Activated T-helper 1 cell treated with anti-CD3 and anti-CD28 coated beads, Interleukin-12 subunit alpha, Interleukin-12 subunit beta, Interleukin-2, Interleukin-4 antibody, amounts not matched to agents 30 ng/mL and 10 ng/mL and 1 ng/mL, durations not matched to agents 14 hours and 24 hours and 36 hours (primary cell): ENCODE measurements at regions not wholly inside any gene's neighbourhood (a gene's known extent, or its start where the extent isn't known, plus 50 kb on each side); places are given as distances from the start of the nearest gene placed in this dataset.

Experiments used
- DNase-seq: peaks from one replicate; pipeline ENCODE4 v3.0.0; 2021; ENCODE audit warnings: low spot score
- H3K27ac Mint-ChIP-seq: one replicate; pipeline ENCODE4 v1.8.0; 2021; ENCODE audit warnings: mild to moderate bottlenecking, mixed read lengths
- H3K27me3 Mint-ChIP-seq: one replicate; pipeline ENCODE4 v1.8.0; 2022; ENCODE audit warnings: mild to moderate bottlenecking, moderate library complexity, mixed read lengths; ENCODE audit not compliant: insufficient read depth
- H3K36me3 Mint-ChIP-seq: one replicate; pipeline ENCODE4 v1.8.0; 2021; ENCODE audit warnings: low read depth, mixed read lengths
- H3K4me1 Mint-ChIP-seq: one replicate; pipeline ENCODE4 v1.8.0; 2021; ENCODE audit warnings: low read depth, mixed read lengths
- H3K4me3 Mint-ChIP-seq: one replicate; pipeline ENCODE4 v1.8.0; 2021; ENCODE audit warnings: mild to moderate bottlenecking, moderate library complexity, mixed read lengths
- H3K9me3 Mint-ChIP-seq: one replicate; pipeline ENCODE4 v1.8.0; 2021; ENCODE audit warnings: mixed read lengths
- intact Hi-C: fragments of 100-400 bp; cut with micrococcal nuclease; formaldehyde crosslinking; loops from one replicate; pipeline ENCODE4 v1.15.1; 2024

DNA sequence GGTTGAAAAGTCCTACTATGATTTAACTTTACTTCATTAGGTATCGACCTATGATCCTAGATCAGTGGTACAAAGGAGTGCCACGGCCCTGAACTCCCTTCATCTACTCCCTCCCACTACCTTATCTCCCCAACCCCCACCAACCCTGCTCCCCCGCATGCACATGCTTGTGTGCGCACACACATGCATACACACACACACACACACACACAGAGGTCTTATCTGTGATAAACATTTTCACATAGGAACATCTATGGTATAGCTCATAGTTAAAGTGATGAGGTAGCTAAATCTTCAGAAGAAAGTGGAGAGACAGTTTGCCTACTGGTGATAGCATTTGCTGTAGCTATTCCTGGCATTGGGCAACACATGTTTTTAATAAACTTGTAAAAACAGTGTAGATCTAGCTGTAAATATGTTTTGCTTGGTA, 471.3 kb downstream of the ZEB2 start:
- intact Hi-C loops, result no loop called here
- H3K4me1 Mint-ChIP-seq, result no peaks in the 10 kb centered on the region
- H3K9me3 Mint-ChIP-seq, result no peaks in the 10 kb centered on the region
- H3K4me3 Mint-ChIP-seq, result no peak overlapping the region
- no peak for DNase-seq
- H3K36me3 Mint-ChIP-seq, result no peaks in the 10 kb centered on the region
- no peak overlapping the region for H3K27ac Mint-ChIP-seq
- no peaks in the 10 kb centered on the region for H3K27me3 Mint-ChIP-seq

DNA sequence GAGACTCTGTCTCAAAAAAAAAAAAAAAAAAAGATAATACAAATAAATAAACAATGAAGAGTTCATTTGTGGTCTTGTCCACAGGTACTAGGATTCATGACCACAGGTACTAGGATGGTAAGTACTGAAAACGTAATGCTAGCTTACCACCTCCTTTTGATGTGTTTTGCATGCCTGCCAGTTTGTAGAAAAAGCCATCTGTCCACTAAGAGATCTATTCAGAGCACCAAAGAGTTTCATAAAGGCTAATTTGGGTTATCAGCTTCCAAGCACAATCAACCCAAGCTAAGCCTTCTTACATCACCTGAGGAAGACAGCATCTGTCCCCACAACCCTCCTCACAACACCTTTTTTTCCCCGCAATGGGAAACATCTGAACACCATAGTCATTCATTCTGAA, 477.2 kb downstream of the ZEB2 start:
- no peak for DNase-seq
- no peak overlapping the region for H3K4me3 Mint-ChIP-seq
- H3K27ac Mint-ChIP-seq, result no peak overlapping the region
- H3K36me3 Mint-ChIP-seq, result no peaks in the 10 kb centered on the region
- H3K9me3 Mint-ChIP-seq, result no peaks in the 10 kb centered on the region
- no peaks in the 10 kb centered on the region for H3K27me3 Mint-ChIP-seq
- intact Hi-C loops, result no loop called here
- no peaks in the 10 kb centered on the region for H3K4me1 Mint-ChIP-seq

DNA sequence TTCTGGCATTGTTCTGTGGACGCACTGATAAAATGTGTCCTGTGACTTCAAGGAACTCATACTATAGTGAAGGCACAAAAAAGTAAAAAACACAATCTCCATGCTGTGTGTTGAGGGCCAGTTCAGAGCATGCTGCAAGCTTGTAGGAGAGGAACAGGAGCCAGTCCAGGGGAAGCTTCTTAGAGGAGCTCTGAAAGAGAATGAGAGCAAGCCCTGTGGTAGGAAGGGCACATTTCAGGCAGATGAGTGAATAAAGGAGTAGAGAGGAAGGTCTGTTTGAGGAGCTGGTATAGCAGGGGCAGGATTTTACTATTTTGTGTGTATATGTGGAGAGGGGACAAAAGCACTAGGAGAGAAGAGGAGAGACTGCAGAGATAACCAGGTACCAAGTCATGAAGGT, 478.3 kb downstream of the ZEB2 start:
- Mint-ChIP-seq H3K27me3 (no peaks in the 10 kb centered on the region), H3K4me1 (no peaks in the 10 kb centered on the region), H3K36me3 (no peaks in the 10 kb centered on the region), H3K4me3 (no peak overlapping the region), H3K27ac (no peak overlapping the region), H3K9me3 (no peaks in the 10 kb centered on the region)
- intact Hi-C loops, result no loop called here
- DNase-seq, result no peak

DNA sequence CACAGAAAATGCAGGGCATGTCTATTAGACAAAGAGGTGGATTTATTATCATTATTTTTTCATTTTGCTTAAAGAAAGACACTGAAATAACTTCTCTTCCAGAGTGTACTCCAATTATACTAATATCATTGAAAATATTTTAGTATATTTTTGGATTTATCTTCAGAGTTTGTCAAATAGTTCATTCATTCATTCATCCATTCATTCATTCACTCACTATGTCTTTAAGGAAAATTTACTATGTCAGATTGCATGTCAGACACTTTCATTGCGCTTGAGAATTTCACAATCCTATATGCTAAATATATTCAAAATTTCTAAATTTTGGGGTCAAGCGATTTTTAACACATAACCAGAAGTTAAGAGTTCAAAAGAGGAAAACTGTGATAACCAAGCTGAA, 479.1 kb downstream of the ZEB2 start:
- Mint-ChIP-seq H3K27ac (no peak overlapping the region), H3K27me3 (no peaks in the 10 kb centered on the region)
- intact Hi-C loops, result no loop called here

DNA sequence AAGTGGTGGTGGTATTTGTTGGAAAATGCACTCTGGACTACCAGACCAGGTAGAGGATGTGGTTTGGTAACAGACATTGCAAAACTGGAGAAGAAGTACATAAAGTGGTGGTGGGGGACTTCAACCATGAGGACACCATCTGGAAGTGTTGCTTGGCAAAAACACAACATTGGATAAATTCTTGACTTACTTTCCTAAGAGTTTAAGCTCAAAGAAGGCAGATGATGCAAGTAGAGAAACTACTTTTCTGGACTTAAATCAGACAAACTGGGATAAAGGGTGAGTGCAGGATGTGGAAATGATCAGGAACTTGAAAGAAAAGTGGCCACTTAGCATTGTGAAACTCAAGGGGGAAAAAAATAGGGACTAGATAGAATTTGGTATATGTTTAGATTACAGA, 487.4 kb downstream of the ZEB2 start:
- Mint-ChIP-seq H3K27ac (no peak overlapping the region), H3K4me3 (no peak overlapping the region), H3K36me3 (peaks cover 1% of the 10 kb centered on the region), H3K4me1 (no peaks in the 10 kb centered on the region), H3K27me3 (peaks cover 1% of the 10 kb centered on the region), H3K9me3 (peaks cover 8% of the 10 kb centered on the region)
- intact Hi-C loops, result no loop called here
- no peak for DNase-seq

More for the DNA sequence above, 479.1 kb downstream of the ZEB2 start:
- Mint-ChIP-seq H3K4me1 (no peaks in the 10 kb centered on the region), H3K4me3 (no peak overlapping the region), H3K36me3 (no peaks in the 10 kb centered on the region), H3K9me3 (no peaks in the 10 kb centered on the region)
- DNase-seq, result no peak

DNA sequence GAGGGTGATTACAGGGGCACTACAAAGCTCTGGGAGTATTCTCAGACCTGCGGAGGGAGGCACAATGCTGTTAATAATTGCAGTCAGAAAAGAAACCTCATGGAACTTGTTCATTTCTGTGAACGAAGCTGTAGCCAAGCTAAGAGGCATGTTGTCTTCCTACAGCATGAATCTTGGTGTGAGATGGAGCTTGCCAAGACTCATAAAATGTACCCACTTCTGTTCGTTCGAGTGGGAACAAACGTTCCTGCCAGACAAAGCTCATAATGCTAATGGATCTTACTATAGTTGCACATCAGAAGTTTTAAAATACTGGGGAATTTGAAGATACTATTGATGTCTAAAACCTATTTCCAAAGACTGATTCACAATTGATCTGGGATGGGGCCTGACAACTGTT, 489.1 kb downstream of the ZEB2 start:
- intact Hi-C loops, result no loop called here
- H3K4me3 Mint-ChIP-seq, result no peak overlapping the region
- no peak for DNase-seq
- no peak overlapping the region for H3K27ac Mint-ChIP-seq
- peaks cover 1% of the 10 kb centered on the region for H3K36me3 Mint-ChIP-seq
- peaks cover 1% of the 10 kb centered on the region for H3K27me3 Mint-ChIP-seq
- H3K9me3 Mint-ChIP-seq, result peaks cover 8% of the 10 kb centered on the region
- H3K4me1 Mint-ChIP-seq, result no peaks in the 10 kb centered on the region

DNA sequence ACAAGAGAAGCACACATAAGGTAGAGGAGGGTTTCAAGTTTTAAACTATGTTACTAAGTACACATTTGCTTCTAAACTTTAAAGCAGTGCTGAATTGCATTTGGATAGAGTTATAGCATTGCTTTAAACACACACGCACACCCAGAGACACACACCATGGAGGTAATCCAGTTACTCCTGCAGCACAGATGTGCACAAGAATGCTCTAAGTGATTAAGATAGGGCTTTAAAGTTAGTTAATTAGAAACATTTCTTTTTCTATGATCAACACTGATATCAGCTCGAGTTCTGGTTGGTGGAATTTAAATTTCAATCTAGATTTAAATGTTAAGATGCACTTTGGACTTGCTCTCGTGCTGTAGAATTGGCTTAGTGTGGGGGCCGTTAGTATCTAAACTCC, 492.3 kb downstream of the ZEB2 start:
- no peak overlapping the region for H3K27ac Mint-ChIP-seq
- peaks cover 1% of the 10 kb centered on the region for H3K27me3 Mint-ChIP-seq
- no peaks in the 10 kb centered on the region for H3K36me3 Mint-ChIP-seq
- intact Hi-C loops, result no loop called here
- H3K4me1 Mint-ChIP-seq, result no peaks in the 10 kb centered on the region
- no peak for DNase-seq
- H3K9me3 Mint-ChIP-seq, result no peaks in the 10 kb centered on the region
- H3K4me3 Mint-ChIP-seq, result no peak overlapping the region

DNA sequence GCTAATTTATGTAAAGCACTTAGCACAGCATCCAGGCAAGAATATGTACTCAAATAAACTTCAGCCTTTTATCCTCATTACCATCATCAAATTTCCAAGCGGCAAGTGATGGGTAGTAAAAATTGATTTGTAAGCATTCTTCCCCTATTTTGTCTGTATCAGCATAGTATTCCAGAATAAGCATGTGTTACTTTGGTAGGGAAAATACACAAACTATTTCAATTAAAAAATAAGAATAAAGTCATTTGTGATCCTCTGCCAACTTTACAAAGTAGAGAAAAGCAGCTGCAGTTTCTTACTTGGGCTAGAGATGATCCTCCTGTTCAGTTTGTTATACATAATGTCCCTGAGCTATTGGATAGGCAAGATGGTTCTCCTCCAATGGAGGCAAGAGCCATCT, 493.2 kb downstream of the ZEB2 start:
- Mint-ChIP-seq H3K27me3 (peaks cover 1% of the 10 kb centered on the region), H3K27ac (no peak overlapping the region), H3K4me3 (no peak overlapping the region), H3K36me3 (no peaks in the 10 kb centered on the region), H3K4me1 (no peaks in the 10 kb centered on the region), H3K9me3 (no peaks in the 10 kb centered on the region)
- intact Hi-C loops, result no loop called here
- no peak for DNase-seq

DNA sequence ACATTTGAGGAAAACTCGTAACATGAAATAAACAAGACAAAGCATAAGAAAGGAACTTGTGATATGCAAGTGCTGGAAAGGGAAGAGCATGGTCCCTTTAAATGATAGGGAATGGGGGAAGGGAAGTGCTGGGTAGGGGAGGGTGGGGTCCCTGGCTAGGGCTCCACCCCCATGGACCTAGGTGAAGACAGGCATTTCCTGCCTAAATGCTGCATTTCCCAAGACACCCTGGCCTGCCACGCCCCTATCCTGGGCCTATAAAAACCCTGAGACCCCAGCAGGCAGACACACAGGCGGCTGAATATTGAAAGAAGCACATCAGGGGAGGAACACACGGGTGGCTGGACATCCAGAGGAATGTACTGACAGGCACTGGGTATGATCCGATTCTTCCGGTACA, 499.9 kb downstream of the ZEB2 start:
- Mint-ChIP-seq H3K4me1 (no peaks in the 10 kb centered on the region), H3K36me3 (no peaks in the 10 kb centered on the region), H3K9me3 (peaks cover 6% of the 10 kb centered on the region), H3K4me3 (no peak overlapping the region), H3K27me3 (no peaks in the 10 kb centered on the region), H3K27ac (no peak overlapping the region)
- no peak for DNase-seq
- intact Hi-C loops, result no loop called here

DNA sequence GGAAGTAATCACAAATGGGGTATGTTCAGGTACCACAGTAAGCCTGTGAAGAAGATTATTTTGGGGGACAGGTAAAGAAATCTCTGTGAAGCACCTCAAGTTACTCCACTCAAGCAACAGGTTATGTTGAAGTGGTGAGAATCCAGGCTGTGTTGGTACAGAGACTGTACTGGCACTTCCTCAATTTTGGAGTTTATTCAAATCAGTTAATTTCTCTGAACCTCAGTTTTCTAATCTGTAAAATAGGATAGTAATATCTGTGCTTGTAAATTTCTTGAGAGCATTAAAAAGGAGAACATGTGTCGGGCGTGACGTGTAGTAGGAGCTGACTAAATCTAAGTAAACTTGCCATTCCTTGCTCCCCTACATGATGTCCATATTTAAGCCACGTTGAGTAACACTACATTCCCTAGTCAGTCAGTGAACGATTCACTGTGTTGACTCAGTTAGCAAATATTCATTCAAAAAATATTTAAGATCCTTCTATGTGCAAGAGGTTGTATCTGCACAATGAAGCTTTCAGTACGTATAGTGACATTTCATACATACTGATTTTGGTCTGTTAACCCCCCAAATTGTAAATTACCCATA, 504.2 kb downstream of the ZEB2 start:
- DNase-seq, result no peak
- H3K4me1 Mint-ChIP-seq, result no peaks in the 10 kb centered on the region
- H3K27me3 Mint-ChIP-seq, result no peaks in the 10 kb centered on the region
- no peaks in the 10 kb centered on the region for H3K9me3 Mint-ChIP-seq
- H3K4me3 Mint-ChIP-seq, result no peak overlapping the region
- intact Hi-C loops, result no loop called here
- no peaks in the 10 kb centered on the region for H3K36me3 Mint-ChIP-seq
- no peak overlapping the region for H3K27ac Mint-ChIP-seq

DNA sequence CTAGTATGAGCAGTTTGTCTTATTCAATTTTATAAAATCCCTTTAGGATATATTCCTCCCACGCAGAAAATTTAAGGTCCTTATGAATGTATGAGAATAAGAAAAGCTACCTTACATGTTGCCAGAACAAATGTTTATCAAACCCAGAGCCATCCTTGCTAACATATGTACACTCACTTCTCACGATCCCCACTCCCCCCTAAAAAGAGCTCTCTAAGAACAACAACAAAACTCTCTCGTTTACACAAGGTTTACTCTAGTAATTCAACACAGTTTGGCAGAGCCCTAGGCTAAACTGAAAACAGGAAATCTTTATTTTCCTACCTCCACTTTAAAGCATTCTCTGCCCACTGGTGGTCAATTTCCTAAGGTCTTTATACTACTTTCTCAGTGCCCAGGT, 504.9 kb downstream of the ZEB2 start:
- DNase-seq, result no peak
- intact Hi-C loops, result no loop called here
- Mint-ChIP-seq H3K4me3 (no peak overlapping the region), H3K27me3 (no peaks in the 10 kb centered on the region), H3K9me3 (no peaks in the 10 kb centered on the region), H3K27ac (no peak overlapping the region), H3K36me3 (no peaks in the 10 kb centered on the region), H3K4me1 (no peaks in the 10 kb centered on the region)

DNA sequence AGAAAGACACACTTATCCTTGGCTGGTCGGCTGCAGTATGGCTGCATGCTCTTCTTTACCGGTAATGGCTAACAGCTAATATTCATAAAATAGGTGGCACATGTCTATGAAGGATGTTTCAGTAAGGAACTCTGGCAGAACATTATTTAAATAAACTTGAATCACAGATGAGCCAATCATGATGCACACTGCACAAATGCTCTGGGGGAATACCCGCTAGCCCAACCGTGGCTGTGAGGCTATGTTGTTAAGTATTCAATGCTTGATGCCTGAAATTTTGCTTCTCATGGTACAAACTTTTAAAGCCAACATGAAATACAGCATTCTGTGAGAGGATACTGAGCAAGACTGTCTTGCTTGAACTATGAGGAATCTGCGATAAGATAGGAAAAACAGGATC, 505.8 kb downstream of the ZEB2 start:
- DNase-seq, result no peak
- H3K9me3 Mint-ChIP-seq, result no peaks in the 10 kb centered on the region
- intact Hi-C loops, result no loop called here
- no peaks in the 10 kb centered on the region for H3K4me1 Mint-ChIP-seq
- no peak overlapping the region for H3K27ac Mint-ChIP-seq
- H3K4me3 Mint-ChIP-seq, result no peak overlapping the region
- no peaks in the 10 kb centered on the region for H3K27me3 Mint-ChIP-seq
- H3K36me3 Mint-ChIP-seq, result no peaks in the 10 kb centered on the region

DNA sequence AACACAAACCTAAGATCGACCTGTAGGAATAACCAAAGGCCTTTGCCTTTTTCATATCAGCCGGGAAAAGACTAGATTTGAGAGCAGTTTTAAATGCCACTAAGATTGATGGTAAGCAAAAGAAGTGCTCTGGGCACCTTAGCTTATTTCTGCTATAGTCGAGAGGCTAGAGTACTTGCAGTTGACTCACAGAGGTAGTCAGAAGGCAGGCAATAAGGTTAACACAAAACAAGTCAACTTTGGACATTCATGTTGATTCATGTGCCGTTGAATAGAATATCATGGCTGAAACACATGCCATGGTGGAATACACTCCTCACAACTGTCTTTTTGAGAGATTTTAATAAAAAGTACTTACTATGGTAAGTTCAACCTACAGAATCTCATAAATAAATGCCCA, 507.6 kb downstream of the ZEB2 start:
- Mint-ChIP-seq H3K9me3 (no peaks in the 10 kb centered on the region), H3K4me3 (no peak overlapping the region), H3K27me3 (no peaks in the 10 kb centered on the region), H3K27ac (no peak overlapping the region), H3K36me3 (peaks cover 1% of the 10 kb centered on the region), H3K4me1 (no peaks in the 10 kb centered on the region)
- DNase-seq, result no peak
- intact Hi-C loops, result no loop called here

DNA sequence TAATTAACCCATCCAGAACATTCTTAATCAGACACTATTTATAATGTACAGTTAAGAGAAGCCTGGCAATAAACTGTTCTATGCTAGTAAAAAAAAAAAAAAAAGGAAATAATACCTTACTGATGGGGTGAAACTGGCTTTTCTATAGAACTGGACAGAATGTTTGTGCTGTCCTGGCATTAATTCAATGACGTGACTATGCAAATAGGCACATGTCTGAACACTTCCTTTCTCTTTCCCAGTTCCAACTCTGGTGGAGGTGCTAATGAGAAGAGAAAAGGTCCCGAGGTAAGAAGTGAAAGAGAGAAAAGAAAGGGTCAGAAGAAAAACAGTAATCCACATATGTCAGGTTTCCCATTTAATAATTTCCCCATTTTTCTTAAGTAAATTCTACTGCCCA, 508.4 kb downstream of the ZEB2 start:
- H3K27me3 Mint-ChIP-seq, result no peaks in the 10 kb centered on the region
- H3K36me3 Mint-ChIP-seq, result peaks cover 3% of the 10 kb centered on the region
- DNase-seq, result no peak
- H3K27ac Mint-ChIP-seq, result no peak overlapping the region
- no peaks in the 10 kb centered on the region for H3K9me3 Mint-ChIP-seq
- H3K4me3 Mint-ChIP-seq, result no peak overlapping the region
- intact Hi-C loops, result no loop called here
- H3K4me1 Mint-ChIP-seq, result no peaks in the 10 kb centered on the region
